Esophagus squamous epithelium (tissue), 5 donors: ENCODE measurements at regions not wholly inside any gene's neighbourhood (a gene's known extent, or its start where the extent isn't known, plus 50 kb on each side); places are given as distances from the start of the nearest gene placed in this dataset.

Experiments
- DNase-seq: peaks from one replicate; lab custom pipeline; 2025; lab: John Stamatoyannopoulos, UW
- H3K27ac ChIP-seq, 4 donors: fragments of 200-600 bp; sonication (generic); one replicate each; pipeline ENCODE4 v1.5.1; 2016 to 2019; ENCODE audit warnings: mild to moderate bottlenecking in 1 of 4
- H3K27me3 ChIP-seq, 4 donors: fragments of 200-600 bp; sonication (generic); 1 replicate in 3 of 4; 2 replicates in 1 of 4; pipeline versions ENCODE4 v1.5.1 to v1.6.0; 2017 to 2021; ENCODE audit warnings: antibody characterized with exemption in 1 of 4
- H3K36me3 ChIP-seq, 3 donors: fragments of 200-600 bp; sonication (generic); one replicate each; pipeline ENCODE4 v1.5.1; 2016 to 2019
- H3K4me1 ChIP-seq, 3 donors: fragments of 200-600 bp; sonication (generic); one replicate each; pipeline ENCODE4 v1.5.1; 2017 to 2019
- H3K4me3 ChIP-seq, 4 donors: fragments of 200-600 bp; sonication (generic); 1 replicate in 3 of 4; 2 replicates in 1 of 4; pipeline ENCODE4 v1.5.1; 2016 to 2019; ENCODE audit warnings: mild to moderate bottlenecking in 2 of 4, moderate library complexity in 1 of 4
- H3K9me3 ChIP-seq, 3 donors: fragments of 200-600 bp; sonication (generic); one replicate each; pipeline ENCODE4 v1.5.1; 2016 to 2019
- CTCF ChIP-seq, 6 experiments: fragments of 450-650 bp in 4 of 6; fragments of 200-600 bp in 2 of 6; sonication (generic) in 2 of 6; IDR thresholded peaks; one replicate each; pipeline ENCODE4 v1.5.1; 2016 to 2019; ENCODE audit warnings: antibody characterized with exemption in 6 of 6, mild to moderate bottlenecking in 4 of 6, moderate library complexity in 4 of 6
- POLR2A ChIP-seq, 4 donors: fragments of 450-650 bp; IDR thresholded peaks; one replicate each; pipeline ENCODE4 v1.6.1; 2017; ENCODE audit warnings: antibody characterized with exemption in 4 of 4, mild to moderate bottlenecking in 4 of 4, moderate library complexity in 3 of 4
- WGBS, 2 donors: methylation state at CpG; one replicate each; pipeline ENCODE4 v1.1.5; 2018; 5-methylcytosine and 5-hydroxymethylcytosine counted together
- intact Hi-C: fragments of 100-400 bp; cut with DNase I; formaldehyde crosslinking; loops from one replicate; pipeline ENCODE4 v1.15.0; 2022
- donor health status: DM: yes; HTN: yes; CAD: no.

GRCh38 chr10:78454123-78454645, 420.5 kb downstream of the RPS24 start:
- intact Hi-C loops: no loop called here
- peaks cover 0 to 15% (median 0%) of the 10 kb centered on the region in 4 donors for H3K27me3 ChIP-seq
- H3K4me1 ChIP-seq: peaks cover 0 to 9% (median 4%) of the 10 kb centered on the region in 3 donors
- no peaks in the 10 kb centered on the region for H3K36me3 ChIP-seq
- H3K27ac ChIP-seq: no peak overlapping the region
- no peak for DNase-seq
- H3K9me3 ChIP-seq: no peaks in the 10 kb centered on the region
- no peak overlapping the region for H3K4me3 ChIP-seq
- WGBS, 2 donors: 58 to 60% methylated on average over 5 to 7 of the region's 7 CpGs
- no peak for TF ChIP-seq POLR2A (IDR thresholded peaks at IDR 0.05)
- TF ChIP-seq CTCF (IDR thresholded peaks at IDR 0.05): no peak

- H3K4me3 ChIP-seq: no peak overlapping the region
- peaks cover 0 to 15% (median 0%) of the 10 kb centered on the region in 4 donors for H3K27me3 ChIP-seq
- no peaks in the 10 kb centered on the region for H3K9me3 ChIP-seq
- no peaks in the 10 kb centered on the region for H3K36me3 ChIP-seq
- TF ChIP-seq POLR2A (IDR thresholded peaks at IDR 0.05): no peak
- TF ChIP-seq CTCF (IDR thresholded peaks at IDR 0.05): no peak
- H3K4me1 ChIP-seq: peaks cover 0 to 9% (median 4%) of the 10 kb centered on the region in 3 donors
- intact Hi-C loops: no loop called here
- H3K27ac ChIP-seq: no peak overlapping the region
- 73 to 88% methylated on average over 8 of the region's 8 CpGs for WGBS, 2 donors
- no peak for DNase-seq
These were observed 421.6 kb downstream of the RPS24 start for GRCh38 chr10:78455236-78455635.

- TF ChIP-seq CTCF (IDR thresholded peaks at IDR 0.05) (no peak), POLR2A (IDR thresholded peaks at IDR 0.05) (no peak)
- H3K9me3 ChIP-seq: no peaks in the 10 kb centered on the region
- no peak for DNase-seq
- H3K36me3 ChIP-seq: no peaks in the 10 kb centered on the region
- intact Hi-C loops: no loop called here
- H3K4me1 ChIP-seq: peaks cover 0 to 9% (median 4%) of the 10 kb centered on the region in 3 donors
- H3K27ac ChIP-seq: no peak overlapping the region
- WGBS, 2 donors: 76 to 86% methylated on average over 7 to 9 of the region's 9 CpGs
- H3K4me3 ChIP-seq: no peak overlapping the region
- H3K27me3 ChIP-seq: peaks cover 0 to 15% (median 0%) of the 10 kb centered on the region in 4 donors
These were observed 422.1 kb downstream of the RPS24 start for GRCh38 chr10:78455811-78456210.

- WGBS, 2 donors: 76 to 78% methylated on average over 10 of the region's 13 CpGs
- no peak for TF ChIP-seq POLR2A (IDR thresholded peaks at IDR 0.05)
- no peak for TF ChIP-seq CTCF (IDR thresholded peaks at IDR 0.05)
- no peak for DNase-seq
- Histone ChIP-seq H3K4me1 (no peaks in the 10 kb centered on the region), H3K27me3 (peaks cover 0 to 15% (median 0%) of the 10 kb centered on the region in 4 donors), H3K27ac (no peak overlapping the region), H3K4me3 (no peak overlapping the region), H3K9me3 (no peaks in the 10 kb centered on the region), H3K36me3 (no peaks in the 10 kb centered on the region)
- intact Hi-C loops: no loop called here
These were observed 423.2 kb downstream of the RPS24 start for GRCh38 chr10:78456649-78457400.

GRCh38 chr10:78457804-78458482, 424.3 kb downstream of the RPS24 start:
- intact Hi-C loops: no loop called here
- 82 to 89% methylated on average over 4 to 7 of the region's 8 CpGs for WGBS, 2 donors
- DNase-seq: no peak
- Histone ChIP-seq H3K4me3 (no peak overlapping the region), H3K36me3 (no peaks in the 10 kb centered on the region), H3K27me3 (peaks cover 0 to 15% (median 0%) of the 10 kb centered on the region in 4 donors), H3K9me3 (no peaks in the 10 kb centered on the region), H3K27ac (no peak overlapping the region), H3K4me1 (no peaks in the 10 kb centered on the region)
- TF ChIP-seq CTCF (IDR thresholded peaks at IDR 0.05) (no peak), POLR2A (IDR thresholded peaks at IDR 0.05) (no peak)
